Fibroblast of peridontal ligament (primary cell): ENCODE measurements at regions not wholly inside any gene's neighbourhood (a gene's known extent, or its start where the extent isn't known, plus 50 kb on each side); places are given as distances from the start of the nearest gene placed in this dataset.
"Not testable (repeated sequence)": the region's sequence is repeated elsewhere in the genome, so short reads cannot be mapped to it uniquely, and the experiment has no call there.

Source experiments
- DNase-seq: peaks from one replicate; pipeline ENCODE4 v3.0.0-alpha.2; 2010; ENCODE audit errors: extremely low read depth

DNA sequence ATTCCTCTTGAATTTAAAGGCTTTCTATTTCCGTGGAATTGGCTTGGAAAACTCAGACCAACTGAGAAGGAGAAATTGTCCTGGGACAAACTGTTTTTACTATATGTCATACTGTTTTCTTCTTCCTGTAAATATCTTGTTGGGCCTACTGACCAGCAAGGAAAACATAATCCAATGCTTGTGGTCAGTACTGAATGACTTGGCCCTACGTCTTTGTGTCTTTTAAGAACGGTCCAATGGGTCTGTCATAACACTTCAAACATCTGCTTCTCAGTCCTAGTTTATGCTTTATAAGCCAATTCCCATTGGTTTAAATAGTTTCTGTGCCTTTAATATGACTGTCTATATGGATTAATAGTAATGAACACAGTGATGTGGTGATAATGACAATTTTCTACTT, 248.5 kb upstream of the DDHD1 start:
- DNase-seq, result no peak

DNA sequence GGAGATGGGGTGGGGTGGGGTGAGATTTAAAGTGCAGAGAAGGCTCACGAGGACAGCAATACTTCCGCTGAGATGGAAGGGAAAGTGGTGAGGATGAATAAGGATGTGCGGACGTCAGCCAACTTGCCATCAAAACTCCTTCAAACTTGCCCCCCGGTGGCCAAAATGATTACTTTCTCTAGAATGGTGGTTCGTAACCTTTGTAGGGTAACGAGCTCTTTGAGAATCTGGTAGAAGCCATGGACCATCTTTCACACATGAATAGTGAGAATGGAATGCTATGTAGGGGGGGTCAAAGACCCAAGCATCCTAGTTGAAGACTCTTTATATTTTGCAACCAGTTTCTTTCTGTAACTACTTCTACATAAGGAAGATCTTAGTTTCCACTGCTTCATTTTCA, 245.9 kb upstream of the DDHD1 start:
- peak; percentile 74 for DNase-seq

DNA sequence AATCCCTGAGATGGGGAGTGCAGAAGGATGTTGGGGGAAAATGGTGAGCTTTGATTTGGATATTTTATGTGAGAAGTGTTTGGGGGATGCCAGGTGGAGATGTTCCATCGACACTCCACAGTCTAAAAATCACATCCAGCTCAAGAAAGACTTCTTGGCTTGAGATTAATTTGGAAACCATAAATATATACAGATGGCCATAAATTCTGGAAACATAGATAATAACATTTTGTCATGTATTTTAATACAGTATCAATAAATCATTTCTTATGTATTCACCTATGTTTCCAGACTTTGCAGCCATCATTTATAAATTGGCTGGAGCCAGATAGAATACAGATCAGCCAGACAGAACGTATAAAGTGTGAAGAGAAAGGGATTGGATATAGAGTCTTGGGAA, 245.5 kb upstream of the DDHD1 start:
- DNase-seq, result no peak

DNA sequence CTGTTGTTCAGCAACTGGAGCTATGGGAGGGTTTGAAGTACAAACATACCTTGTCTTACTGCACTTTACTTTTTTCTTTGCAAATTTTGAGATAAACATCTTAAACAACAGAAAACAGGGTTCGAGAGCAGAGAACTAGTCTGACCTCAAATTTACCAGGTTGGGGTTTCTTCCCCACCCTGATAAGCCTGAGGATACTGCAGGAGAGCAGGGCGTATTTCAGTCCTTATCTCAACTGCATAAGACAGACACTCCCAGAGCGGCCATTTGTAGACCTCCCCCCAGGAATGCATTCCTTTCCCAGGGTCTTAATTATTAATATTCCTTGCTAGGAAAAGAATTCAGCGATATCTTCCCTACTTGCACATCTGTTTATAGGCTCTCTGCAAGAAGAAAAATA, 242.1 kb upstream of the DDHD1 start:
- DNase-seq, result not testable (repeated sequence)

DNA sequence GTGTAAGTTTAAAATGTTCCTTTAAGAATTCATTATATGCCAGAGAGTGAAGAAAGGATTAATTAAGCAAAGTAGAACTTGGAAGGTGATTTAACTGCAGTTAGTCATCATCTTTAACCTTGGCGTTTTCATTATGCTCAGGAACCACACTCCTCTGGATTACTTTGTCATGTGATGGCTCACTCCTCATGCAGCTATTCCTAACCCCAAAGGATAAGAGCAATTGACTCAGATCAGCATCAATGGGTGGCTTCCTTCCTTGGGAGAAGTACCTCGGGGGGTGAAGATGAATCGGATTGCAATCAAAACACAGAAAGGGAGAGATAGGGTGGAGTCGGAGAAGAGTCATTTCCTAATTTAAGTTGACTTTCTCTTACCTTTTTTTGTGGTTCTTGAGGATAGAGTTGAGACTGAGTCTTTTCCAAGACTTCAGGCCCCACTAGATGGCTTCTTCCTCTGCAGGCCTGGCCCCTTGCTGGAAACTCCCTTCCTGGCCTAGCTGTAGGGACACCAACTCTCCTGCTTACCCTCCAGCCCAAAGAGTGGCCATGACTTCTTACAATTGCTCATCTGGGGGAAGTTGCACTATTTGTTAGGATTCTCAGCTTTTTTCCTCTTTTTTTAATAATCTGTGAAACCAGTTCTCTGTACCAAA, 238.6 kb upstream of the DDHD1 start:
- peak; percentile 65 for DNase-seq

DNA sequence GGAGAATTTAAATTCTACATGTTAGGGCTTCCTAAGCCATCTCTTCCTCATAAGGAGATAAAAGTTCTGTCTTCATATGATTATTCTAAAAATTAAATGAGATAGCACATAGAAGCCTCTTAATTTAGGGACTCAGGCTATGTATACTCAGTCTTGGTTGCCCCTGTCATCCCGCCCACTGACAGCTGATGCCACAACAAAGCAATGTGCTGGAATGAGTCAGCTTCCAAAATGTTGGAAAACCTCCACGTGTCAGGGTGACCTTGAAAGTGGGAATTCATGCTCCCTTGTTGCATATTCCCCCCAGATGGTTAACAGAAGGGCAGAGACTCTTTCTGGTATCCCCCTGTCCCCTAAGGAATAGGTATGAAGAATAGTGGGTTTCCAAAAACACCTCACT, 238.0 kb upstream of the DDHD1 start:
- peak; percentile 77 for DNase-seq

DNA sequence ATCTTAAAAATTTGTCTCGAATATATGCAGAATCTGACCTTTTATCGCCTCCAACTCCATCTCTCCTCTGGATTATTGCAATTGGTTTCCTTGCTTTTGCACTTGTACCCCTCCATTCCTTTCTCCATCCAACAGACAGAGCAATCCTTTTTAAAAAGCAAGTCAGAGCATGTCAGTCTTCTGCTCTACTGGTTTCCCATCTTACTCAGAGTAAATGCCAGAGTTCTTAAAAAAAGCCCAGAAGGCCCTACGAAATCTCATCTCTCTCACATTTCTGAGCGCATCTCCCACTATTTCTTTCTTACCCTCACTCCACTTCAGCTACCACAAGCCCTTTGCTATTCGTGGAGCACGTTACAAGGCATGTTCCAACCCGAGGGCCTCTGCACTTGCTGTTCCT, 236.9 kb upstream of the DDHD1 start:
- no peak for DNase-seq

- DNase-seq, result no peak
These were observed 236.1 kb upstream of the DDHD1 start for GRCh38 chr14:53389202-53389601.

GRCh38 chr14:53386362-53386761, 233.2 kb upstream of the DDHD1 start:
- DNase-seq, result no peak

DNA sequence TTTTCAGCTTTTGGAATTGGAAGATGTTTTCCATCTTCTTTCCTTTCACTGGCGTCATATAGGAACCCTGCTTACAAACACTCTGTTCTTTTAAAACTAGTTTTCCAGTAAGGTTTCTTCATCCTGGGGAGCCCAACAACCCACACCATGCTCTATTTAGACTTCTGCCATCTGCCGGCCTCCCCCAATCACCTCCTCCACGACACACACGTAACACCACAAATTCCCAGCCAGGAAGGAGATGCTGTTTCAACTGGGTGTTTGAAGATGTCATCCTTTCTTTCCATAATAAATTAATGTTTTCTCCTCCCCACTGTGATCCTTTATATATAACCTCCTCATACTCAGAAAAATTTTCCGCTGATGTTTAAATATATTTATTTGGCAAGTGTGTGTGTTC, 231.4 kb upstream of the DDHD1 start:
- DNase-seq, result no peak

GRCh38 chr14:53384073-53384472, 230.9 kb upstream of the DDHD1 start:
- DNase-seq, result no peak

GRCh38 chr14:53381895-53382294, 228.8 kb upstream of the DDHD1 start:
- no peak for DNase-seq

DNA sequence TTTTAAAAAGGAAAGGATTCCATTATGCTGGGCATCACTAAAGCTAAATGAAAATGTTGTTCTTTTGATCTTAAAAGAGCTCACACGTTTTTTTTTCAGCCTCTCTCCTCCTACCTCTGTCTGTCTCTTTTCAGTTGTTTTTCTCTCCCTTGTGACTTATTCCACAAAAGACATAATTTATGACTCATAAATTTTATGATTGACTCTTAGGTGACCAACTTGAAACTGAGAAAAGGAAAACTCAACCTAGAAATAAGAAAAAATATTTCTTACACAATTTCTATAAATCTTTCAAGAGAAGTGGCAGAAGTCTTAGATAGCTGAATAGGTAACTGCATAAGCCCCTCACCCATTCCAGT, 227.7 kb upstream of the DDHD1 start:
- no peak for DNase-seq

DNA sequence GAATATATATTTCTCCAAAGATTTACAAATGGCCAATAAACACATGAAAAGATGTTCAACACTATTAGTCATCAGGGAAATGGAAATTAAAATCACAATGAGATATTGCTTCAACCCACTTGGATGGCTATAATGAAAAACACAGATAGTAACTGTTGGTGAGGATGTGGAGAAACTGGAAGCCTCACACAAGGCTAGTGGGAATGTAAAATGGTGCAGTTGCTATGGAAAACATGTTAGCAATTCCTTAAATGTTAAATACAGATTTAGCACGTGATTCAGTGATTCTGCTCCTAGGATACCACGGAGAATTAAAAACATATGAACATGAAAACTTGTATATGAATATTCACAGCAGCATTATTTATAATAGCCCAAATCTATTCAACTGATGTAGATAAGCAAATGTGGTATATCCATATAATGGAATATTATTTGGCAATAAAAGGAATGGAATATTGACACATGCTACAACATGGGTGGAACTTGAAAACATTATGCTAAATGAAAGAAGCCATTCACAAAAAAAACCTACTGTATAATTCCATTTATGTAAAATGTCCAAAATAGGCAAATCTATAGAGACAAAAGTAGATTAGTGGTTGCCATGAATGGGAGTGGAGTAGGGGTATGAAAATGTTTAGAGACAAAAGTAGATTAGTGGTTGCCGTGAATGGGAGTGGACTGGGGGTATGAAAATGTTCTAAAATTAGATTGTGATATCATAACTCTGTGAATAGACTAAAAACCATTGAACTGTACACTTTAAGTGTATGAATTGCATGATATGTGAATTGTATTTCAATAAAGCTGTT, 227.1 kb upstream of the DDHD1 start:
- peak; percentile 25 for DNase-seq

DNA sequence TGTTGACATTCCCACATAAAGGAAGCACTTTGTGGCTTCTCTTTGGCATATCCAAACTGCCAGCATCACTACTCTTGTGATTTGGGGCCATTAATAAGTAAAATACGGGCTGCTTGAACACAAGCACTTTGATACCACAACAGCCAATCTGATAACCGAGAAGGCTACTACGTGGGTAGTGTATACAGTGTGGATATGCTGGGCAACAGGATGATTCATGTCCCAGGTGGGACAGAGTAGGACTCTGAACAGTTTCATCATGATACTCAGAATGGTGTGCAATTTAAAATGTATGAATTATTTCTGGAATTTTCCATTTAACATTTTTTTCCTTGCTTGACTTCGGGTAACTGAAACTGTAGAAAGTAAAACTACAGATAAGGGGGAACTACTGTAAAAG, 225.0 kb upstream of the DDHD1 start:
- DNase-seq, result no peak

- DNase-seq, result no peak
These were observed 222.9 kb upstream of the DDHD1 start for GRCh38 chr14:53376064-53376463.

- no peak for DNase-seq
These were observed 222.5 kb upstream of the DDHD1 start for GRCh38 chr14:53375599-53375998.

DNA sequence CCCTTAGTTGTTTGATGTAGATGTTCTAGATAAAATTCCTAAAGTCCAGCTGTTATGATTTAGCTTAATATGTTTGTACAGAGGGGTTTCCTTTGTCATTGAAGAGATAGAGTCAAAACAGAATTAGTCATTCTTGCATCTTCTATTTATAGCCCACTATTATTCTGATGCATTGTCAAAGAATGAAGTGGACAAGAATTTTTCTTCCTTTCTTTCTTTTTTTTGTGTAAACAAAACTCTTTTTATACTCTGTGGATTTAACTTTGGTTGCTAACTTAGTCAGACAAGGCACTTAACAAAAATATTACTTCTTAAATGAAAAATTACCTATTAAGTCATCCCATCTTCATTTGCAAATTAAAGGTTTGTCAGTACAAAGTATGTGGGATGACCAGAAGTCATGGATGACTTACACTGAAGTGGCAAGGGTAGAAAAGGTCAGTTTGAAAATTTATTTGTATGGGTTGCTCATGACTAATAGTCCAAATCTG, 215.6 kb upstream of the DDHD1 start:
- DNase-seq, result peak; percentile 88

DNA sequence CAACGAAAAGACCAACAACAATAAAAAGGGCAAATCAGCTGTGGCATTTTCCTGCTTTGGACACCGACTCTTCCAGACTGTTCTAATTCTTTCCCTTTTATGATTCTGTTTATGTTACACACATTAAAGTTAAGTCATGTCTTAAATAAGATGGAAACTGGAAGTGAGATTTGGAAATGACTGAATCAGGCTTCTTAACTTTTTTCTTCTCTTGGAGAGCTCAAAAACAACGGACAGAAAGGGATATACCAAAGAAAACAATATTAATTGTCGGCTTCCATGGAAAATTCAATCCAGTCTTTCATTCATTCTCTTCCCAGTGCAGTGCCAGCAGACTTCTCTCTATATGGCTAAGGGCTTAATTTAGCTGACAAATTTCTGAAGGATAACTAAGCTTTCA, 214.9 kb upstream of the DDHD1 start:
- no peak for DNase-seq

GRCh38 chr14:53367644-53368026, 214.5 kb upstream of the DDHD1 start:
- DNase-seq, result peak; percentile 95

- peak; percentile 62 for DNase-seq
These were observed 212.5 kb upstream of the DDHD1 start for GRCh38 chr14:53365486-53366130.

- not testable (repeated sequence) for DNase-seq
These were observed 209.8 kb upstream of the DDHD1 start for GRCh38 chr14:53362916-53363315.

DNA sequence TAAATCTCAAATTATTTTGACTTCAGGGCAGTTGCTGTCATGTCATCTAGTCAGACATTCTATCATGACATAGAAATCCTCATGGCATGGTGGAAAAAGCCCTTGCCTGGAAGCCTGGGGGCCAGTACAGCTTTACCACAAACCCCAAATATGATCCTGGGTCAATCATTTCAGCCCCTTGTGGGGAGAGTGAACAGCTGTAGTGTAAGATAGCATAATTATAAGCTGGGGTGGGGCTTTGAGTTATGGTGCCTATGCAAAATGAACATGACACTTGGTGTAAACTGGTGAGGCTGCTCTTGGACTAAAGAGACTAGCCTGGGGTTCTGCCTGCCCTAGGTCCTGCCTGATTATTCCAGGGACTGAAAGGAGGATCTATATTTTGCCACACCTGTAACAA, 207.7 kb upstream of the DDHD1 start:
- no peak for DNase-seq
